OCI-M2 (cell line): ENCODE measurements at regions not wholly inside any gene's neighbourhood (a gene's known extent, or its start where the extent isn't known, plus 50 kb on each side); places are given as distances from the start of the nearest gene placed in this dataset.

Source experiments
- DNase-seq: peaks from one replicate; lab custom pipeline; 2025; ENCODE audit not compliant: unreplicated experiment; lab: John Stamatoyannopoulos, UW

DNA sequence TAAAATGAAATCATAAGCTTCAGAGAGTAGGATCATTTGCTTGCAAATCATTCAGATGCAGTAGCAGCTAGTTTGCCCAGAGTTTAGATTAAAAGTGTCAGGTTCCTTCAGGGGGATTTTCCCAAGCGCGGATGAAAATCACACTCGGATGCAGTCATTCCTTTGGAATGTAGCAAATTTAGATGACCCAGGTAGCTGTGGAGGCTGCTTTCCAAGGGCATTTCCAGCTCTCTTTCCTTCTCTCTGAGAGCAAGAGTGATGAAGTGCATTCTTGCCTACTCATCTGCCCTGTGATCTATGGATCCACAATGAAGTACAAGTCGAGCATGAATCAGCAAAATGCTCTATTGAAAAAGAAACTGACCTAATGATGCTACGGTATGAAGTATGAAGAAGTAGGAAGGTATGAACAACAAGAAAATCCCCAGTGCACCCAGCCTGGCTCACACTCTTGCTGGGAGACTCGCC lies 200.2 kb downstream of the PLK2 start:
- no peak for DNase-seq

DNA sequence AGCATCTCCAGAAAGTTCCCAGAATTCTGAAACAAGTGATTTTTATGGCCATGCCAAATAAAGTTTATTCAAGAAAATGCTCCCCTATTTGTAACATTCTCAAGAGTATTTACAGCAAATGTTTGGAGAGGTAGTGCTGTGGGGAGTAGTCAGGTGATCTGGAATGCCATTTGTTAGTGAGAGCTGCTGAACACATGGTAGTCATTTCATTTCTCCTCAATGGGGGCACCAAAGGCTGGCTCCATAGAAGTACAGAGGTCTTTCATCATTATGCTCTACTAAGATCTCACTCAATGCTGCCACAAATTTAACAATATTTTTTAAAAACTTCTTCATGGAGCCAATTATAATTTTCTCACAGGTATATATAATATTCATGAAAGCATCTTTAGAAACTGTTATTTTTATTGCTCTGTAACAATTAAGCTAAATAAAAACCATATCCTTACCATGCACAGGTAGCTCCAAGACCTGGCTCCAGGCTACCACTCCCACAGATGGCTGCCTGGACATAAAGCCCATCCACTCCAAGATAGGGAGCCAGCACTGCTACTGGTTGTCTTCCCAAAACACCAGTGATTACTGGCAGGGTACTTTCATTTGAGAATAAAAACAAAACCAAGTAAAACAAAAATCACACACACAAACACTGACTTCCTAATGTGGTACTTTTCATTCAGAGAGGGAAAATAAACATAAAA lies 200.8 kb downstream of the PLK2 start:
- DNase-seq: no peak

DNA sequence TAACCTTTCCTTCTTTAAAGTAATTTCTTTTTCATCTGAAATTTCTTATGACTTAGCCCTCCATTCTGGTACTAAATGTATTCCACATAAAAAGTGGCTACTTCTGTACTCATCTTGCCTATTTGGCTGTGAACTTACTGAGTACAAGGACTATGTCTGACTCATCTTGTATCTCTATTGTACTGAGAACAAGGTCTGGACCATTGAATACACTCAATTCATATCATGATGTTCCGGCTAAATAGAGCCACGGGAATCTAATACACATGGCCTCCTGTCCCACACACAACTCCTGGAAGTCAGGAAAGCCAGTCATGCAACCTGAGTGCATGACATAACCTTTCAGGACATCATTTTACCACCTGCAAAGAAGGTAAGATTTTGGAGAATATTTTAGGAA lies 203.9 kb downstream of the PLK2 start:
- DNase-seq: no peak

DNA sequence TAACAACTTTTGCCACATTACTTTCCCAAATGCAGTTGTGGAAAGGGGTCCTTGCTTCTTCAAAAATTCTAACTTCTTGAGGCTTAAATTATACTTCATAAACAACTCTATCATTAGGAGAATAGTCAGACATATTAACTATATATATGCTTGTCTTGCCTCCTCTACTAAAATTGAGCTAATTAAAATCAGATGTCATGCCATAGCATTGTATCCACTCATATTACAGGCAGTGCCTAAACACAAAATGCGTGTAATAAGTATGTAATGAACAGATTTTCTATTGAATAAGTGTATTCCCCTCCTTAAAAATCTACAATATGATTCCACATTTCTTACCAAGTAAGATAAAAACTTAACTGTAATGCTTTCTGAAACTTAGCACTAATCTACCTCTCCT lies 204.5 kb downstream of the PLK2 start:
- no peak for DNase-seq

DNA sequence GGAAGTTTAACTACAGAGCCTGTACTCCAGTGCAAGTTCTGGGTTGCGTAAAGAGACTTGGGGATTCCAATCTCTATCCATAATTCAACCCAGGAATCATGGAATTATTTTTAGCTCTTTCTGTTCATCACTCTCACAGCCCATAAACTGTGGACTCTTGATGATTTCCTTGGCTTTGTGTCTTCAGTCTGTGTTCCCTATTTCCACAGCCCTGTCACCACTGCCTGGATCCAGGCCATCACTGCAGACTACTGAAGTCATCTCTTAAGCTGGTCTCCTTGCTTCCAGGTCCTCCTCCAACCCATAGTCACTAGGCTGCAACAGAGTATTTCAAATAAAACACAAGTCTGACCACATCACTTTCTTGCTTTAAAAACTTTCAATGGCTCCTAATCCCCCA lies 211.7 kb downstream of the PLK2 start:
- no peak for DNase-seq

DNA sequence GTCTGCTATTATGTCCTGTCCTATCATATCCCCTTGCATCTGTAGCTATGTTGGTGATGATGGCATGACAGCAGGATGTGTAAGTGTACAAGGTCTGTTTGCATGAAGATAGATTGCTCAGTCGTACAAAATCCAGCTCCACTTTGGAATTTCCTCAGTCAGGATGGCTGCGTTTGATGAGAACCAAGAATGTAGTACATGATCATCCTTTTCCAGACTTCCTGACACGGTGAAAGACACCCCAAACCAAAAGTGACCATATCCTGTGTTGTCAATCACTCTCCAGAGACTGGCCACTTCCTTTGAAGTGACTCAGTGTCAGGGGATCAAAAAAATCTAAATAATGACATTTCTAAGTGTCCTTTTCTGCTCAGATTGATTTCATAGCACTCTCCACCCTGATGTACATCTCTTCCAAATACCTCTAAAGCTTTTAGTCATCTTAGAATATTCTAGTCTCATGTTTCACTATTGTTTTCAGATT lies 213.4 kb downstream of the PLK2 start:
- no peak for DNase-seq

DNA sequence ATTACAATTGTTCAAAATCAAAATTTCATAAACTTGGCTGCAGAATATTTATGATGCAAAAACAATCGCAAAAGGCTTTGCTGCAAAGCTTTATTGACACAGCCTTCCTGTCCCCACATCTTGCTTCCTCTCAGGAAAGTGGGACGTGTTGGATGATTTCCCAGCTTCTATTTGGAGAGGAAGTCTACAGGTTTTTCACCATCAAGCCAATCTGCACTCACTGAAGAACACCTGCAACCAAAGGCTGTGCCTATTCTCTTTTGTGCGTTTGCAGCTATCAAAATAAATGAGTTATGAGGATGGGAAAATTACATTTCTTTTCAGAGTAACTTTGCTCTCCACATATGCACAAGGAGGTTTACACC lies 214.4 kb downstream of the PLK2 start:
- no peak for DNase-seq

DNA sequence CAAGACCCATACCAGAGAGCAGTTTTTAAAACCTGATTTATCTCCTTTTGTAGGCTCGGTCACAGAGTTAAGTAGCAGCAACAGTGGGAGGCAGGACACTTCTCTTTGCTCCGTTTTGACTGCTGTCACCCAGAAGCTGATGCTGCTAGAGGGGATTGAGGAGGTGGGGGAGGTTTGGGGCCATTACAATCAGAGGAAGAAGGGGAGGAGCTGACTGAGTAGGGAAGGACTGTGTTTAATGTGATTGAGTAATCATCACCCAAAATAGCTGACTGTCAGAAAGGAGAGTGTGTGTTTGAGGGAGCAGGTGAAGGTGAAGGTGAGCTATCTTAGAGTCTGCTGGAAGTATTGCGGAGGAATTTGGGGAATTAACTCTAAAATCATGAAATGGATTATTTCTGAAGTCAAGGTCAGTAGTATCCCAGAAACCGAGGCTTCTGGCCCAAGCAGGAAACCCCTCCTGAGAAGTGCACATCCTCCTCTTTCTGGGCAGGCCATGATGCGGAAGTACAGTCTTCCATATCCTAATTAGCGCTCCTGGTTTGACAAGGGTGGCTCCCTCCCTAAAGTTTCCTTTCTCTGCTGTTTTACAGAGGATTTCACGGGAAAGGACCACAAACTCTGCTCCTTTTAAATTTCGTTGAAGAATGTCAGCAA lies 214.9 kb downstream of the PLK2 start:
- no peak for DNase-seq

DNA sequence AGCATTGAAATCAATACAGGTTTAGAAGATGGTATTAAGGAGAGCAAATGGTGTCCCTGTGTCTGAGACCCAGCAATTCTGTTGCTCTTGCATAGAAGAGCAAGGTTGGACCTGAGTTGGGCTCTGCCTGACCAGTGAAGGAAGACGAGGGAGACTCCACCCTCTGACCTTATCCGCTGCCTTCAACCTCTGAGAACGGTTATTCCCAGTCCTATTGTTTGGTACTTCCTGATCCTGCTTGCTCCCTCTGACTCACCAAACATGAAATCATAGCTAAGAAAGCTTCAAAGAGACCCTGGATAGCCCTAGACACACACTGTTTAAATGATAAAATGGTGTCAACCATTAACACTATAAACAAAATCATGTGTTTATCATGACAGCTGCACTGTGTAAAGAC lies 218.5 kb downstream of the PLK2 start:
- no peak for DNase-seq

DNA sequence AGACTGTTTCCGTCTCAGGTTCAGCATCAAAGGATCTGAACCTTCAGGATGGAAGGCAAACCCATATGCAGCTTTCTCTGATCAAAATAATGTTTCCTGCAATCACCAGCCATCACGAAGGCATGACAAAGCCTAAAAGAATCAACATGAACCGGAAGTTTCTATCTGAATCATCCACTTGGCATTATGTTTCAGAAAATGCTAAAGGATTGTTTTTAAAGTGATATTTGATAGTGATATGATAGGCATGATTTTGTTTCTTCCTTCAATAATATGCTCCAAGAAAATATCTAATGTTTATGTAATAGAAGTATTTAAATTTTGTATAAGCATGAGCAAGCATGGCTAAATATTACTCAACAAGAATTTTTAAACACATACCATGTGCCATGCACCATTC lies 219.6 kb downstream of the PLK2 start:
- DNase-seq: no peak

DNA sequence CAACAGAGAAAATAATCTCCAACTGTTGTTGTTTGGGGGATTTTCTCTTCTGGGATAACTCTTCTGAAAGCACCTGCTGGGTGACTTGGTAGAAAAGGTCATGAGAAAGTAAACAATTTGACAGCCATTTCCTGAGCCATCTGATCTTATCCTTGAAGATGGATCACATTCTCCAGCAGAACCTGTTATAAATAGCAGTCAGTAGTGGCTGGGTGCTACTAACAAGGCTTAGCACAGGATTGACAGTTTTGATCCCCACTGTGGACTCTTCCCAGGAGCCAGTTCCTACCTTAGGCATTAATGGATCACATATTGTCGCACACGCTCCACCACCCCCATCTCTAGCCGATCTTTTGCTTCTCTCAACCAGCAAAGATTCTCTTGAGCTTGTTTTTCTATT lies 220.2 kb downstream of the PLK2 start:
- DNase-seq: no peak

DNA sequence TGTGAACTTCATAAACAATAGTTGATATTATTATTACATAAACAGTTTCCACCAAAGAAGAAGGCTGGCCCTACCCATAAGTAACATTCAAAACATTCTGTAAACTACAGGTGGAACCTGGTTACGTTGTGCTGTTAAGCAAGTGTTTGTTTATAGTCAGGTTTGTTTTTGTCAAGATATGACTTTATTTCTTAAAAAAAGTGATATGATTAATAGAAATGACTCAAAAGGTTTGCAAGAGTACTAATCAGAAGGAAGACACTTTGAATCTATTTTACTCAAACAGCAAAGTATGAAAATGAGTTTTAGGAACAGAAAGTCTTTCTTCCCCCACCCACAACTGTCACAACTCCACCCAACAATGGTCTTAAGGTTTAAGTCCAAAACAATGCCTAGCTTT lies 220.8 kb downstream of the PLK2 start:
- DNase-seq: no peak

DNA sequence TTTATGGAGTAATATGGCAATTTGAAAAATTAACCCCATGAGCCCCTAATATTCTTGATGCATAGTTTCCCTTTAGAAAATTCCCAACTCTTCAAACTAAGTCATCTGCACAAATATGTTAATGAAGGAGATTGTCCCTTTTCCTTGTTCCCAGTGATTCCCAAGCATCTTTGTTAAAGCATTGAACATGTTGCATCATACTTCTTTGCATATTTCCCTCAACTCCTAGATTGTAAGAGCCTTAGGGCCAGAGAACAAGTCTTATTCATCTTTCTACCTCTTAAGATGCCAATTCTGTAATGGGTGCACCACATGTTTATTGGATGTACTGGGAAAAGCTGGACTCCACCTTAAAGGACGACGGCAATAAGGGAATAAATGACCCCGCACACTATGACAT lies 223.4 kb downstream of the PLK2 start:
- no peak for DNase-seq

DNA sequence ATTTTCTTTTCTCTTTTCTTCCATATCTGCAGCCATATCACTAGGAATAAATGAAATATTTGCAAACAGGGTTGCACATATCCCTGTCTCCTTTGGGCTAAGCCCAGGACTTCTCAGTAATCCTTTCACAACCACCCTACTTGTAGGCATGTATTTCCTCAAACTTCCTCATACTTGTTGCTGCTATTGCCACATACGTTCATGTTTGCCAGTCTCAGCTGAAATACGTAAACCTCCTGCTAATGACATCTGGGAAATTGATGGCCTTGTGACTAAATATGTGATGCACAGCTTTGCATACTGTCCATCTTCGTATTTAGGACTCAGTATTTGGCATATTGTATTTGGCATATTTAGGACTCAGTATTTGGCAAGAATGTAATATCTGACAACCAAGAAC lies 224.6 kb downstream of the PLK2 start:
- no peak for DNase-seq

DNA sequence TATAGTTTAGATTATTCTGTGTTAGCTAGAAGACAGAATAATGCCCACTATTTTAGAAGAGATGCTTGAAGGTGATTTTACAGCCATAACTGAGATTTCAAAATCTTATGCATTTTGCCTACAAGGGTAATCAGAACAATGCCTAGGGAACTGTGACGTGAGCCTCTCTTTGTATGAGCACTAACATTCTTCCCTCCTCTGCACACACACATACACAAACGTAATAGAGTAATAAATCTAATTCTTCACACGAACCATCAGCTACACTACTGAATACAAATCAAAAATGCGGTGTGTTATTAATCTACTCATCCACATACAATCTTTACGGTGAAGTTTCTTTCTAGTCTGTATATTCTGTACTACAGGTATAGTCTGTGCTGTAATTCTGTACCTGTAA lies 227.8 kb downstream of the PLK2 start:
- DNase-seq: no peak

DNA sequence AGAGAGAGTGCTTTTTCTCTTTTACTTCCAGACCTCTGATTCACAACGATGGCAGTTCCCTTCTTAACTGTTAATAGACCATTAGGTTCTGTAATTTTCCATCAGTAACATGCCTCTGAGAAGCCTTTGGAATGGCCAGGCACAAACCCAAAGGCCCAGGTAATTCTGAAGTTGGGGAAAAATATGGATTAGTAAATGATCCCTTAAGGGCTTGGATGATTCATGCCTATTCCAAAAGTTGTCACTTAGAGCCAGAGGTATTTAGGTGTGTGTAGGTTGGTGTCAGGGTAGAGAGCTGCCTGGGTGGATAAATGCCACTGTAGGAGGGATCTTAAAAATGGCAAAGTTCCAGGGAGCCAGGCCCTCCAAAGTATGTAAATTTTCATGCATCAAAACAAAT lies 228.8 kb downstream of the PLK2 start:
- no peak for DNase-seq

DNA sequence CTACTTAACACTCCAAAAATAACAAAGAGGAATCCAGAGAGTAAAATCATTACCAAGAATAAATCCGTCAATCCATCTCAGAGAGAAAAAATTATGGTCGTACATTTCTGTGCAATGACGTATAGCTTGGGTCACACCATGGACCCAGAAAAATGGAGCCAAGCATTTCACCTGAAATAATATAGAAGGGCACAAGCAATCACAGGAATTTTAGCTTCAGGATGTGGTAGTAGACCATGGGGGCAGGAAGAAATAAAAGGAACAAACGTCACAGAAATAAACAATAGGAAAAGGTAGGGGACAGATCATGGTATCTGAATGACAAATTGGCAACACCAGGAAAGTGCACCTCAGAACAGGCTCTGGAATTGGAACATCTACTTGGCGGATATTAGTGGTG lies 231.0 kb downstream of the PLK2 start:
- no peak for DNase-seq

DNA sequence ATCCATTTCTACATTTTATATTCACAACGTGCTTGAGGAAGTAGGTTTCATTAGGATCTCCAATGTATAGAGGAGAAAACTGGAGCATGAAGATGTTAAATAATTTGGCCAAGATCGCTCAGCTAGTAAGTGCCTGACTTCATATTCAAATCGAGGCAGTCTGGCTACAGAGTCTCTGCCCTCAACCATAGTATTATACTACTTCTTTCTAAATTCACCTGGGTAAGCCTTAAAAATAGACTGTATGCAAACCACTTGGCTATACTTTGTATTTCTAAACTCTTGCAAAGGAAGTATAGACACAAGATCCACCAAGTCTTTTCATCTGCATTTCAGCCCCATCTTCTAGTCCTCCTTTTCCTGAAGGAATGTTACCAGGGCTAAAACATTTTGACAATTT lies 232.0 kb downstream of the PLK2 start:
- no peak for DNase-seq

DNA sequence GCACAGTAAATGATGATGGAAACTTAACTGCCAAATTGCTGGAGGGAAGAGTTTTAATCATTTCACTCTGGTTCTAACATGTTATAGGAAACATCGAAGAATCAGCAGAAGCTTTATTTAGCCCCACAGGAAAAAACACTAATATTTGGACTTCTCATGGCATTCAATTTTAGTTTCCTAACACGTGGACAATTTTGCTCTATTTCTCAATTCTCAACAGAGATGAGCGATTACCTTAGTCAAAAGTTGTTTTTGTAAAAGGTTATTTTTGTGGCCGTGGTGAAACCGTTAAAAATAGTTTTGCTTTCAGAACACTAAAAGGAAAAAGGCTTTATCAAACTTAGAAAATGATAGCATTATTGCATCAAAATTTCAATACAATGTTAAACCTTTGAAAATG lies 235.2 kb downstream of the PLK2 start:
- DNase-seq: no peak

DNA sequence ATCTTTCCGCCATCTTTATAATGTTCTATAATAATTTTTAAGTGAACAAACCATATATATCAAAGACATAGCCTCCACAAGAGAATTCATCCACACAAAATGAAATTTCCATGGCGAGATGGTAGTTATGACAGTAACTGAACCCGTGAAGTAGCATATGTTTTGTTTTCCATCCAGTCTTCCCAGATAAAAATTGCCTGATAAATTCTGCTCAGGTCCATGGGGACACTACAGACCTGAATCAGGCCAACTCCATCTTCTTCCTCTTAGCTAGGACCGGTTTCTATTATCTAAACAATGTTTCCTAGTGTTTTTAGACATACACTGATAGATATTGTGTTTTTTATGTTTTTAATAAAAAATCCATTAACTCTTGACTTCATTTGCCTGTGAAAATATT lies 235.7 kb downstream of the PLK2 start:
- no peak for DNase-seq

DNA sequence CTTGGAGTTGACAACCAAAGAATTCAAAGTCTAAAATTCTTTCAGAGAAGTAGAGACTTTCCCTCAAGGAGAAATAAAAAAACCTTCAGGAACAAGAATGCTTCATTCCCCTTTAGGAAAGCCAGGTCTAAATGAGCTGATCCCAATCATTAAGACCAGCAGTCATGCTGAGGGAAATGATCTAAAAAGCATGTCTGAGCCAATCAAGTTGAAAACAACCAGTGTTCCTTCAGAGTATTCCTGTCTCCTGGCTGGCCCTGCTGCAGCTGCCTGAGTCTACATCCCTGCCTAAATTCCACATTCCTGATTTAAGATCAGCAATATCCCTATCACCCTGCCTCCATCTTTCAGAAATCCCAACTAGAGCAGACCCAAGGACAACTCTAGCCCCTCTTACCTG lies 244.5 kb downstream of the PLK2 start:
- no peak for DNase-seq

DNA sequence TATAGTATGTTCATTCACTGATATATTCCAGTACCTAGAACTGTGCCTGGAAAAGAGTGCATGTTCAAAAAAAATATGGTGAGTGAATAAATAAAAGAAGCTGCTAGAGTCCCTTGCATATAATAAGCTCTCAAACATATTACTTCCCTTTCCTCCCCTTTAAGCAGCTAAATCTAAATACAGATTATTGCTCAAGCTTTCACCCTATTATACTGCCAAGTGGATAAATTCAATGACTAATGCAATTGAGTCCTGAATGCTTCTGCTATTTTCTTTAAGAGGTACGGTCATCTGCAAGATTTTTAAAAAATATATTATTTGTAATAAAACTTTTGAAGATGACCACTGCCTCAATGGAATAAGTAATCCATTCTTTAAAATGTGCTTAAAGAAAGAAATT lies 248.4 kb downstream of the PLK2 start:
- no peak for DNase-seq

DNA sequence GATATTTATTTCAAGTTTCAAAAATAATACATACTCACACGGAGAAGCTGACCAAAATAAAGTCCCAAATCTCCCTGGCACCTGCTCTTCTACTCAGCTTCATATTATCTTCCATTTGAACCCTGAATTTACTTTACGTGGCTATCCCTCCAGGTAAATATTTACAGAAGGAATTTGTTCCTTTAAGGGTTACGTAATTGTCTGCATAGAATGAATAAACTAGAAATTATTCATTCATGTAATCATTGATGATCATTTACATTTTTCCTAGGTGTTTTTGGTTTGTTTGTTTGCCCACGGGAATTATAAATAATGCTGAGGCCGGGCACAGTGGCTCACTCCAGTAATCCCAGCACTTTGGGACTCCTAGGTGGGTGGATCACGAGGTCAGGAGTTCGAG lies 251.2 kb downstream of the PLK2 start:
- DNase-seq: no peak
